CD4-positive, alpha-beta memory T cell (primary cell): ENCODE measurements at regions not wholly inside any gene's neighbourhood (a gene's known extent, or its start where the extent isn't known, plus 50 kb on each side); places are given as distances from the start of the nearest gene placed in this dataset.

Source experiments
- CTCF ChIA-PET: fragments of 350-600 bp; sonication (Branson Sonifier 250); formaldehyde crosslinking; loops from one replicate; lab custom pipeline; 2021; ENCODE audit warnings: inconsistent platforms; ENCODE audit not compliant: partially characterized antibody; lab: Charles Lee
- POLR2A ChIA-PET: fragments of 350-600 bp; sonication (Branson Sonifier 250); formaldehyde crosslinking; loops from one replicate; lab custom pipeline; 2021; ENCODE audit not compliant: partially characterized antibody; lab: Charles Lee
- DNase-seq, 5 donors: peaks; one replicate each; pipeline versions ENCODE4 v3.0.0 to v3.0.0-alpha.2; 2020 to 2022; ENCODE audit warnings: mixed read lengths in 1 of 5
- H3K27ac ChIP-seq: one replicate; pipeline ENCODE4 v1.7.0; 2013; ENCODE audit warnings: low read depth, low read length
- H3K27me3 ChIP-seq: 2 replicates; pipeline ENCODE4 v1.7.0; 2013; ENCODE audit warnings: mild to moderate bottlenecking, low read length, moderate library complexity; ENCODE audit not compliant: insufficient read depth
- H3K36me3 ChIP-seq: 2 replicates; pipeline ENCODE4 v1.7.0; 2013; ENCODE audit warnings: mild to moderate bottlenecking, low read length, moderate library complexity; ENCODE audit not compliant: insufficient read depth
- H3K4me1 ChIP-seq: 2 replicates; pipeline ENCODE4 v1.7.0; 2013; ENCODE audit warnings: mild to moderate bottlenecking, low read length, moderate library complexity; ENCODE audit not compliant: insufficient read depth
- H3K4me3 ChIP-seq, 2 donors: one replicate each; pipeline ENCODE4 v1.7.0; 2013; ENCODE audit warnings: low read length in 2 of 2, mild to moderate bottlenecking in 1 of 2
- H3K9me3 ChIP-seq, 2 donors: one replicate each; pipeline ENCODE4 v1.7.0; 2013; ENCODE audit warnings: low read length in 2 of 2, control low read depth in 1 of 2; ENCODE audit not compliant: control insufficient read depth in 1 of 2
- H3K27ac Mint-ChIP-seq, 7 donors: one replicate each; pipeline ENCODE4 v1.8.0; 2020 to 2021; ENCODE audit warnings: mixed read lengths in 7 of 7, mild to moderate bottlenecking in 6 of 7, inconsistent platforms in 3 of 7, moderate library complexity in 3 of 7
- H3K27me3 Mint-ChIP-seq, 2 donors: one replicate each; pipeline ENCODE4 v1.8.0; 2020 to 2021; ENCODE audit warnings: mixed read lengths in 2 of 2
- H3K36me3 Mint-ChIP-seq, 2 donors: one replicate each; pipeline ENCODE4 v1.8.0; 2020 to 2021; ENCODE audit warnings: mixed read lengths in 2 of 2, inconsistent platforms in 1 of 2, mild to moderate bottlenecking in 1 of 2
- H3K4me1 Mint-ChIP-seq, 4 donors: one replicate each; pipeline ENCODE4 v1.8.0; 2020 to 2021; ENCODE audit warnings: mixed read lengths in 4 of 4, mild to moderate bottlenecking in 1 of 4
- H3K4me3 Mint-ChIP-seq, 8 donors: one replicate each; pipeline ENCODE4 v1.8.0; 2020 to 2021; ENCODE audit warnings: mixed read lengths in 8 of 8, mild to moderate bottlenecking in 7 of 8, moderate library complexity in 6 of 8, inconsistent platforms in 3 of 8
- H3K9me3 Mint-ChIP-seq, 8 donors: one replicate each; pipeline ENCODE4 v1.8.0; 2020 to 2021; ENCODE audit warnings: mixed read lengths in 8 of 8, mild to moderate bottlenecking in 5 of 8, inconsistent platforms in 3 of 8, moderate library complexity in 1 of 8
- intact Hi-C: fragments of 100-400 bp; cut with micrococcal nuclease; formaldehyde crosslinking; loops from one replicate; pipeline ENCODE4 v1.15.1; 2023

DNA sequence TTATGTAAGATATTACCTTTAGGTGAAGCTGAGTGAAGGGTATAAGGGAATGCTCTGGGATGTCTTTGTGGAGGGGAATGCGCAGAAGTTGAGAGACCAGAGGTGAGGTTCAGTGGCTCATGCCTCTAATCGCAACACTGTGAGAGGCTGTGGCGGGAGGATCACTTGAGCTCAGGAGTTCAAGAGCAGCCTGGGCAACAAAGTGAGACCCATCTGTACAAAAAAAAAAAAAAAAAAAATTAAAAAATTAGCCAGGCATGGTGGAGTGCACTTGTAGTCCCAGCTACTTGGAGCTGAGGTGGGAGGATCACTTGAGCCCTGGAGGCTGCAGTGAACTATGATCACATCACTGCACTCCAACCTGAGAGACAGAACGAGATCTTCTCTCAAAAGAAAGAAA lies 57.3 kb upstream of the SP3 start:
- no peaks in the 10 kb centered on the region for H3K4me1 ChIP-seq
- no peak overlapping the region for H3K4me3 Mint-ChIP-seq
- ChIA-PET POLR2A (no interaction called here), CTCF (no interaction called here)
- DNase-seq, result no peak
- no peak overlapping the region for H3K27ac Mint-ChIP-seq
- intact Hi-C loops, result no loop called here
- no peaks in the 10 kb centered on the region for H3K36me3 Mint-ChIP-seq
- H3K27ac ChIP-seq, result no peak overlapping the region
- peaks cover 0 to 2% of the 10 kb centered on the region in 2 donors for H3K27me3 Mint-ChIP-seq
- no peaks in the 10 kb centered on the region for H3K36me3 ChIP-seq
- no peaks in the 10 kb centered on the region for H3K27me3 ChIP-seq
- H3K9me3 ChIP-seq, result no peaks in the 10 kb centered on the region
- H3K4me1 Mint-ChIP-seq, result peaks cover 0 to 3% (median 0%) of the 10 kb centered on the region in 4 donors
- no peak overlapping the region for H3K4me3 ChIP-seq
- H3K9me3 Mint-ChIP-seq, result peaks cover 0 to 3% (median 0%) of the 10 kb centered on the region in 8 donors

- ChIA-PET CTCF (interaction anchor here (1.3 kb wide), 1 partner anchor 15 kb away, joined by 3 read pairs; no protein-coding TSS in a partner anchor), POLR2A (no interaction called here)
- Histone ChIP-seq H3K9me3 (no peaks in the 10 kb centered on the region), H3K4me1 (no peaks in the 10 kb centered on the region), H3K27me3 (no peaks in the 10 kb centered on the region), H3K27ac (no peak overlapping the region), H3K4me3 (no peak overlapping the region), H3K36me3 (no peaks in the 10 kb centered on the region)
- Mint-ChIP-seq H3K4me3 (no peak overlapping the region), H3K4me1 (peaks cover 0 to 3% (median 0%) of the 10 kb centered on the region in 4 donors), H3K9me3 (peaks cover 0 to 3% (median 0%) of the 10 kb centered on the region in 8 donors), H3K36me3 (no peaks in the 10 kb centered on the region), H3K27me3 (peaks cover 2 to 4% of the 10 kb centered on the region in 2 donors), H3K27ac (no peak overlapping the region)
- DNase-seq, result no peak
- intact Hi-C loops, result no loop called here
Observed at GRCh38 chr2:174020926-174021662, 55.9 kb upstream of the SP3 start.

GRCh38 chr2:174020026-174020425 lies 54.9 kb upstream of the SP3 start:
- Histone ChIP-seq H3K9me3 (no peaks in the 10 kb centered on the region), H3K4me1 (no peaks in the 10 kb centered on the region), H3K27me3 (no peaks in the 10 kb centered on the region), H3K4me3 (no peak overlapping the region), H3K27ac (no peak overlapping the region), H3K36me3 (no peaks in the 10 kb centered on the region)
- Mint-ChIP-seq H3K27ac (no peak overlapping the region), H3K4me1 (peaks cover 0 to 3% (median 0%) of the 10 kb centered on the region in 4 donors), H3K27me3 (peaks cover 2 to 4% of the 10 kb centered on the region in 2 donors), H3K4me3 (no peak overlapping the region), H3K36me3 (no peaks in the 10 kb centered on the region), H3K9me3 (peaks cover 0 to 3% (median 0%) of the 10 kb centered on the region in 8 donors)
- ChIA-PET CTCF (no interaction called here), POLR2A (no interaction called here)
- intact Hi-C loops, result no loop called here
- DNase-seq, result no peak

DNA sequence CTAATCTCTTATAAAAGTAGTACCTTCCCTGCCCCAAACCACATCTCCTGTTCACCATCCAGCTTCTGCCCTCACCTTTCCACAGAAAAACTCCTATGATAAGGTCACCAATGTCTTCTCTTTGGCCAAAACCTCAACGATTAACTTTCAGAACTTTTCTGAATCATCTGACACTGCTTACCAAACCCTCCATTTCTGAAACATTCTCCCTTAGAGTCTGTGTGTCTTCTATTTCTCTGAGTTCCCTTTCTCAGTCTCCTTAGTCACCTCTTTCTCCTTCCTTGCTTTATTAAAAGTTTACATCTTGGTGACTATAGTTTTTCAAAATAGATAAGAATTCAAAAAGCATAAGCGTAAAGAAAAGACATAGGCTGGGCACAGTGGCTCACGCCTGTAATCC lies 51.3 kb upstream of the SP3 start:
- CTCF ChIA-PET, result no interaction called here
- Mint-ChIP-seq H3K4me3 (no peak overlapping the region), H3K9me3 (peaks cover 0 to 3% (median 0%) of the 10 kb centered on the region in 8 donors), H3K27ac (no peak overlapping the region), H3K27me3 (peaks cover 2 to 5% of the 10 kb centered on the region in 2 donors), H3K36me3 (no peaks in the 10 kb centered on the region), H3K4me1 (peaks cover 1 to 8% (median 4%) of the 10 kb centered on the region in 4 donors)
- POLR2A ChIA-PET, result no interaction called here
- no peaks in the 10 kb centered on the region for H3K9me3 ChIP-seq
- intact Hi-C loops, result no loop called here
- peaks cover 5% of the 10 kb centered on the region for H3K4me1 ChIP-seq
- DNase-seq, result no peak
- H3K27ac ChIP-seq, result no peak overlapping the region
- peaks cover 3% of the 10 kb centered on the region for H3K27me3 ChIP-seq
- H3K4me3 ChIP-seq, result no peak overlapping the region
- no peaks in the 10 kb centered on the region for H3K36me3 ChIP-seq

DNA sequence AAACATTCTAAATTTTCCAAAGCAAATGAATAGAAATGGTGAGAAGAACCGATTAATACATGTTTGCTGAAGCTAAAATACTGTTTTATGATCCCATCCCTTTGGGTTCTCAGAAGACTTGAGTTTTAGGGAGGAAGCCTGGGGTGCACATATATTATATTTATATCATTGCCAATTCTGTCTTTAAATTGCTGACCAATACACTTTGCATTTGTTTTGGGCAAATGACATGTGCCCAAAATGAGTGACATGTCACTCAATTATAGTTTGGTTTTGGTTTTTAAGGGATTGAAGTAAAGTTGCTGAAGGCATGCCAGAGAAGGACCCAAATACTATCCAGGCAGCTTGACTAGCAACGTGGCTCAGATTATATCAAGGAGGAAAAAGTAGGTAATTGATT lies 50.3 kb upstream of the SP3 start:
- intact Hi-C loops, result no loop called here
- H3K27ac Mint-ChIP-seq, result no peak overlapping the region
- ChIA-PET POLR2A (no interaction called here), CTCF (no interaction called here)
- H3K4me3 ChIP-seq, result no peak overlapping the region
- peaks cover 3% of the 10 kb centered on the region for H3K27me3 ChIP-seq
- no peak overlapping the region for H3K27ac ChIP-seq
- peaks cover 2 to 7% of the 10 kb centered on the region in 2 donors for H3K27me3 Mint-ChIP-seq
- peaks cover 1 to 8% (median 4%) of the 10 kb centered on the region in 4 donors for H3K4me1 Mint-ChIP-seq
- DNase-seq, result no peak
- H3K4me3 Mint-ChIP-seq, result no peak overlapping the region
- no peaks in the 10 kb centered on the region for H3K9me3 ChIP-seq
- no peaks in the 10 kb centered on the region for H3K36me3 Mint-ChIP-seq
- peaks cover 5% of the 10 kb centered on the region for H3K4me1 ChIP-seq
- no peaks in the 10 kb centered on the region for H3K36me3 ChIP-seq
- H3K9me3 Mint-ChIP-seq, result peaks cover 0 to 3% (median 0%) of the 10 kb centered on the region in 8 donors
